Vagina (tissue), 2 donors: ENCODE measurements at regions not wholly inside any gene's neighbourhood (a gene's known extent, or its start where the extent isn't known, plus 50 kb on each side); places are given as distances from the start of the nearest gene placed in this dataset.

ENCODE experiments used
- POLR2A ChIP-seq, 2 donors: fragments of 450-650 bp; IDR thresholded peaks; one replicate each; pipeline ENCODE4 v1.6.1; 2017; ENCODE audit warnings: antibody characterized with exemption in 2 of 2, mild to moderate bottlenecking in 2 of 2, moderate library complexity in 2 of 2
- POLR2AphosphoS5 ChIP-seq, 2 donors: sonication (generic); formaldehyde crosslinking; IDR thresholded peaks; one replicate each; pipeline ENCODE4 v1.9.0; 2017; ENCODE audit warnings: antibody characterized with exemption in 2 of 2, mild to moderate bottlenecking in 2 of 2, low read depth in 1 of 2; ENCODE audit not compliant: insufficient read depth in 1 of 2
- TF ChIP-seq, protein P1 (sequence below), 3 experiments: fragments of 450-650 bp in 2 of 3; fragments of 200-600 bp in 1 of 3; sonication (generic) in 1 of 3; IDR thresholded peaks; one replicate each; pipeline ENCODE4 v1.5.1; 2017 to 2019; ENCODE audit warnings: antibody characterized with exemption in 3 of 3, mild to moderate bottlenecking in 2 of 3, moderate library complexity in 2 of 3

DNA sequence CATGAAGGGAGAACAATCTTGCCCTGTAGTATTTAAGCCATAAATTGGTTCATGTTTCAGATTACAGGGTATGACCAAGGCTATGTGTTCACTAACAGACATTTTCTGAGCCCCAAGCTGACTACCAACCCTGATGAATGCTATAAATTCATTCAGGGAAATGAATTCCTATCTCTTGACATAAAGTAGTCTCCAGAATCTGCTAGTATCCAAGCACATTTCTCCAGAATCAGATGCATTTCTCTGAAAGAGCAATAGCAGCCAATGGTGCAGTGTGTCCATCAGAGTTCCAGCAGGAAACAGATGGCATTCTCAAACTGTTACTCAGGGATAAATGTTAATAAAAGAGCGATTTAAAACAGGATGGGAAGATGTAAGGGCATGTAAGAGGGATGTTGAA is 226.4 kb downstream of the COG6 start:
- TF ChIP-seq, protein P1, sequence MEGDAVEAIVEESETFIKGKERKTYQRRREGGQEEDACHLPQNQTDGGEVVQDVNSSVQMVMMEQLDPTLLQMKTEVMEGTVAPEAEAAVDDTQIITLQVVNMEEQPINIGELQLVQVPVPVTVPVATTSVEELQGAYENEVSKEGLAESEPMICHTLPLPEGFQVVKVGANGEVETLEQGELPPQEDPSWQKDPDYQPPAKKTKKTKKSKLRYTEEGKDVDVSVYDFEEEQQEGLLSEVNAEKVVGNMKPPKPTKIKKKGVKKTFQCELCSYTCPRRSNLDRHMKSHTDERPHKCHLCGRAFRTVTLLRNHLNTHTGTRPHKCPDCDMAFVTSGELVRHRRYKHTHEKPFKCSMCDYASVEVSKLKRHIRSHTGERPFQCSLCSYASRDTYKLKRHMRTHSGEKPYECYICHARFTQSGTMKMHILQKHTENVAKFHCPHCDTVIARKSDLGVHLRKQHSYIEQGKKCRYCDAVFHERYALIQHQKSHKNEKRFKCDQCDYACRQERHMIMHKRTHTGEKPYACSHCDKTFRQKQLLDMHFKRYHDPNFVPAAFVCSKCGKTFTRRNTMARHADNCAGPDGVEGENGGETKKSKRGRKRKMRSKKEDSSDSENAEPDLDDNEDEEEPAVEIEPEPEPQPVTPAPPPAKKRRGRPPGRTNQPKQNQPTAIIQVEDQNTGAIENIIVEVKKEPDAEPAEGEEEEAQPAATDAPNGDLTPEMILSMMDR (IDR thresholded peaks at IDR 0.05), result no peak
- no peak for TF ChIP-seq POLR2A (IDR thresholded peaks at IDR 0.05)
- TF ChIP-seq POLR2AphosphoS5 (IDR thresholded peaks at IDR 0.05; ENCODE audit: insufficient read depth in 1 of 2, low read depth in 1 of 2), result no peak
